ENCODE measurements at regions not wholly inside any gene's neighbourhood (a gene's known extent, or its start where the extent isn't known, plus 50 kb on each side); places are given as distances from the start of the nearest gene placed in this dataset.

GRCh38 chr2:107320881-107321280 lies 434.9 kb upstream of the ST6GAL2 start:
- TF ChIP-seq CTCF (IDR thresholded peaks at IDR 0.05) = no peak
- TF ChIP-seq POLR2A (IDR thresholded peaks at IDR 0.05) = no peak
